Endothelial cell of umbilical vein (primary cell): ENCODE measurements at regions not wholly inside any gene's neighbourhood (a gene's known extent, or its start where the extent isn't known, plus 50 kb on each side); places are given as distances from the start of the nearest gene placed in this dataset.

Experiments used
- EZH2 ChIP-seq: IDR thresholded peaks from 2 replicates; pipeline ENCODE4 v1.6.1; 2012; ENCODE audit warnings: borderline replicate concordance, low read depth, mild to moderate bottlenecking, moderate library complexity, low read length, inconsistent platforms; ENCODE audit not compliant: severe bottlenecking
- FOS ChIP-seq: IDR thresholded peaks from 2 replicates; pipeline ENCODE4 v1.6.1; 2011; ENCODE audit warnings: mild to moderate bottlenecking, low read length, moderate library complexity, borderline replicate concordance; ENCODE audit not compliant: insufficient read depth
- GATA2 ChIP-seq: IDR thresholded peaks from 2 replicates; pipeline ENCODE4 v1.7.0; 2011; ENCODE audit warnings: low read depth, mild to moderate bottlenecking, moderate library complexity, mixed read lengths, low read length; ENCODE audit not compliant: insufficient read length, insufficient read depth
- MAX ChIP-seq: IDR thresholded peaks from 2 replicates; pipeline ENCODE4 v1.6.1; 2011; ENCODE audit not compliant: insufficient read depth, insufficient read length
- MYC ChIP-seq: IDR thresholded peaks from one replicate; pipeline ENCODE4 v1.6.1; 2011; ENCODE audit warnings: mild to moderate bottlenecking, low read depth, low read length
- POLR2A ChIP-seq: IDR thresholded peaks from 2 replicates; pipeline ENCODE4 v1.6.1; 2012; ENCODE audit warnings: low read depth, mild to moderate bottlenecking, control low read depth, low read length
- POLR2AphosphoS5 ChIP-seq: IDR thresholded peaks from 2 replicates; pipeline ENCODE4 v1.6.1; 2012; ENCODE audit warnings: low read depth, mild to moderate bottlenecking, control low read depth, low read length, moderate library complexity; ENCODE audit not compliant: insufficient read depth
- TF ChIP-seq, protein P1 (sequence below), 2 donors: IDR thresholded peaks; 1 replicate in 1 of 2; 2 replicates in 1 of 2; pipeline ENCODE4 v1.5.1; 2011; ENCODE audit warnings: low read length in 2 of 2, mild to moderate bottlenecking in 2 of 2, moderate library complexity in 2 of 2, control low read depth in 1 of 2, inconsistent platforms in 1 of 2, low read depth in 1 of 2; ENCODE audit not compliant: insufficient read depth in 1 of 2; ENCODE audit errors: extremely low read depth in 1 of 2

DNA sequence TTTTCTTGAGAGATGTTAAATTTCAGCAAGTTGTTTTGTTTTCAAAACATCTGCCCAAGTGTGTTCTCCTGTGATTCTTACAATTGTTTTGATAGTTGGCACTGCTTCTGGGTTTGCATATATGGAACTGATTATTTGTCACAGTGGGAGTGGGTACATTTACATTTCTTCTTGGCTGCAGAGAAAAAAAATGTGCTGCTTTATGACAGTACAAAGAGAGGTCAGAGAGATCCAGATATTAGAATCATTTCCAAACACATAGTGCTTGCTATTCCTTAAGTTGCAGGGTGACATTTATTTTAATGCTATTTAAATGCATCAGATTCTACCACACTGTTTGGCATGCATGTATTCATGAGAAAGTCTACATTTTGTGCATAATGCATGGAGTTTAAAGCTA lies 303.5 kb upstream of the MDGA2 start:
- TF ChIP-seq, protein P1, sequence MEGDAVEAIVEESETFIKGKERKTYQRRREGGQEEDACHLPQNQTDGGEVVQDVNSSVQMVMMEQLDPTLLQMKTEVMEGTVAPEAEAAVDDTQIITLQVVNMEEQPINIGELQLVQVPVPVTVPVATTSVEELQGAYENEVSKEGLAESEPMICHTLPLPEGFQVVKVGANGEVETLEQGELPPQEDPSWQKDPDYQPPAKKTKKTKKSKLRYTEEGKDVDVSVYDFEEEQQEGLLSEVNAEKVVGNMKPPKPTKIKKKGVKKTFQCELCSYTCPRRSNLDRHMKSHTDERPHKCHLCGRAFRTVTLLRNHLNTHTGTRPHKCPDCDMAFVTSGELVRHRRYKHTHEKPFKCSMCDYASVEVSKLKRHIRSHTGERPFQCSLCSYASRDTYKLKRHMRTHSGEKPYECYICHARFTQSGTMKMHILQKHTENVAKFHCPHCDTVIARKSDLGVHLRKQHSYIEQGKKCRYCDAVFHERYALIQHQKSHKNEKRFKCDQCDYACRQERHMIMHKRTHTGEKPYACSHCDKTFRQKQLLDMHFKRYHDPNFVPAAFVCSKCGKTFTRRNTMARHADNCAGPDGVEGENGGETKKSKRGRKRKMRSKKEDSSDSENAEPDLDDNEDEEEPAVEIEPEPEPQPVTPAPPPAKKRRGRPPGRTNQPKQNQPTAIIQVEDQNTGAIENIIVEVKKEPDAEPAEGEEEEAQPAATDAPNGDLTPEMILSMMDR (IDR thresholded peaks at IDR 0.05; ENCODE audit: extremely low read depth in 1 of 2, insufficient read depth in 1 of 2, low read depth in 1 of 2, low read length in 2 of 2) = no peak
- no peak for TF ChIP-seq MYC
- TF ChIP-seq POLR2AphosphoS5 = no peak
- no peak for TF ChIP-seq EZH2
- no peak for TF ChIP-seq MAX
- no peak for TF ChIP-seq GATA2
- TF ChIP-seq POLR2A = no peak
- no peak for TF ChIP-seq FOS
